ENCODE measurements at regions not wholly inside any gene's neighbourhood (a gene's known extent, or its start where the extent isn't known, plus 50 kb on each side); places are given as distances from the start of the nearest gene placed in this dataset.

DNA sequence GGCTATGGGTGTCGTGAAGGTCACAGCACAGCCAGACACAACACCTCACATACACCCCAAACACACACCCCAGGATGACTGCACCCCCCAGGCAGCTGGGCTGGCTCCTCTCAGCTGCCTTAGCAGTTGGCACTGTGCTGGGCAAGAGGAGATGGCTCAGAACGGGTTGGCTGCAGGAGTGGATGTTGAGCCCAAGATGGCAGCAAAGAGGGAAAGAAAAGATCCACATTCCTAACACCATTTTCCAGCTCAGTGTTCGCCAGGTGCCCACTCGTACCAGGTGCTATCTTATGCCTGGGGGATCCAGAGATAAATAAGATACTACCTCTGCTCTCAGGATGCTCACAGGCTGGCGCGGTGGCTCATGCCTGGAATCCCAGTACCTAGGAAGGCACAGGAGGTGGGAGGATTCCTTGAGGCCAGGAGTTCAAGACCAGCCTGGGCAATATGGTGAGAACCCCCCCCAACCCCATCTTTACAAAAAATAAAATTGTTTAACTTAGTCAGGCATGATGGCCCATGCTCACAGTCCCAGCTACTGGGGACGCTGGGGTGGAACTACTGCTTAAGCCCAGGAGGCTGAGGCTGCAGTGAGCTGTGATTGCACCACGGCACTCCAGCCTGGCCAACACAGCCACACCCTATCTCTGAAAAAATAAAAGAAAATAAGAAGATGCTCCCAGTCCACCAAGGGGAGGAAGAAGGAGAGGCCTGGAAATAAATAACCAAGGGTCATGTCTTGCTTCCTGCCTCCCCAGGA is 89.7 kb upstream of the ZNF507 start (continued):
- no peak for TF ChIP-seq SIX5 (IDR thresholded peaks at IDR 0.05; ENCODE audit: low read depth, low read length)
